ENCODE measurements at regions not wholly inside any gene's neighbourhood (a gene's known extent, or its start where the extent isn't known, plus 50 kb on each side); places are given as distances from the start of the nearest gene placed in this dataset.
"Not testable (repeated sequence)": the region's sequence is repeated elsewhere in the genome, so short reads cannot be mapped to it uniquely, and the experiment has no call there.

DNA sequence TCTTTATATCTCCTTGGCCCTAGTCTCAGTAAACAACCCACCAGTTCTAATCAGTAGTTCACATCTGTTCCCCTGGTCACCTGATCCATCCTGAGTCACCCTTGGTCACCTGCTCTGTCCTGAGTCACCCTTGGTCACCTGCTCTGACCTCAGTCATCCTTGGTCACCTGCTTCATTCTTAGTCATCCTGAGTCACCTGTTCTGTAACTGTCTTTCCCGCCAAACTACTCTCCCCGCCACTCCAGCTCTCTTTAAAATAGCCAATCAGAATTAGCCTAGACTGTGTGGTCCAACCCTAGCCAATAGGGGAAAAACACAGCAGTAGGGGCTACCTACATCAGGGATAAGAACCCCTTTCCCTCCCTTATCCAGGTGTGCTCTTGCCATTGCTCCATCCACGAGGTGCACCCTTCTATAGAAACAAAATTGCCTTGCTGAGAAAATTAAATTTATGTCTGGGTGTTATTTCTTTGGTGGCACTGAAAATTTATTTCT lies 245.4 kb upstream of the DIO3 start:
- no peaks in the 10 kb centered on the region for H3K4me1 Mint-ChIP-seq (ENCODE audit: low read depth in 2 of 2)
- peaks cover 14 to 15% of the 10 kb centered on the region in 2 donors for H3K9me3 Mint-ChIP-seq
- DNase-seq (no peak), ATAC-seq (replicated peaks) (no peak)
- peaks cover 45 to 54% of the 10 kb centered on the region in 2 donors for H3K27me3 Mint-ChIP-seq
- H3K36me3 Mint-ChIP-seq (ENCODE audit: insufficient read depth): no peaks in the 10 kb centered on the region
- H3K4me3 Mint-ChIP-seq: no peak overlapping the region
- H3K27ac Mint-ChIP-seq: no peak overlapping the region

DNA sequence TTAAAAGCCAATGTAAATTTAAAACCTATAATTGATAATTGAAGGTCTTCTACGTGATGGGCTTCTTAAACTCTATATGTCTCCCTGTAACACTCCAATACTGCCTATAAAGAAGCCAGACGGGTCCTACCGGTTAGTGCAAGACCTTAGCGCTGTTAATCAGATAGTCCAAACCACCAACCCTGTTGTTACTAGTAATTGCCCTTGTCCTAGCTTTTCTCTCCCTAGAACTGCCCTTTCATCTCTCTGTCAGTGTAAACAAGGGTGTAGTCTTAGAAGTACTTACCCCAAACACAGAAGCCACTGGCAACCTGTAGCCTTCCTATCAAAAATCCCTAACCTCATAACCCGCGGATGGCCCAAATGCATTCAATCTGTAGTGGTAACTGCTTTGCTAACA lies 243.0 kb upstream of the DIO3 start:
- Mint-ChIP-seq H3K27ac (no peak overlapping the region), H3K36me3 (ENCODE audit: insufficient read depth) (no peaks in the 10 kb centered on the region), H3K27me3 (peaks cover 36 to 50% of the 10 kb centered on the region in 2 donors), H3K9me3 (peaks cover 14 to 17% of the 10 kb centered on the region in 2 donors), H3K4me3 (no peak overlapping the region), H3K4me1 (ENCODE audit: low read depth in 2 of 2) (no peaks in the 10 kb centered on the region)
- DNase-seq (no peak), ATAC-seq (replicated peaks) (no peak)

DNA sequence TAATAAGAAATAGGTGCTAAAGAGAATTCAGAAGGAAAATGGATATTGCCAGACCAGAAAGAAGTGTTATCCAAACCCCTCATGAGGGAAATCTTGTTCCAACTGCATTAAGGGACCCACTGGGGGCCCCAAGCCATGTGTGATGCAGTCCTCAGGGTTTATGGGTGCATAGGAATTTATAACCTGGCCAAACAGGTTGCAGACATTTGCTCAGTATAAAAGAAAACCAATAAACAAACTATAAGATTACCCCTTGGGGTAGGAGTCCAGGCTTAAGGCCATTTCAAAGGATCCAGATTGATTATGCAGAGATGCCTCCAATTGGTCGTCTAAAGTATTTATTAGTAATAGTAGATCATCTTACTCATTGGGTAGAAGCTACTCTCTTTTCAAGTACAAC lies 240.9 kb upstream of the DIO3 start:
- no peak for DNase-seq
- no peak for ATAC-seq (replicated peaks)
- H3K36me3 Mint-ChIP-seq (ENCODE audit: insufficient read depth): no peaks in the 10 kb centered on the region
- peaks cover 27 to 38% of the 10 kb centered on the region in 2 donors for H3K27me3 Mint-ChIP-seq
- no peak overlapping the region for H3K4me3 Mint-ChIP-seq
- H3K9me3 Mint-ChIP-seq: peaks cover 14 to 24% of the 10 kb centered on the region in 2 donors
- no peaks in the 10 kb centered on the region for H3K4me1 Mint-ChIP-seq (ENCODE audit: low read depth in 2 of 2)
- no peak overlapping the region for H3K27ac Mint-ChIP-seq

DNA sequence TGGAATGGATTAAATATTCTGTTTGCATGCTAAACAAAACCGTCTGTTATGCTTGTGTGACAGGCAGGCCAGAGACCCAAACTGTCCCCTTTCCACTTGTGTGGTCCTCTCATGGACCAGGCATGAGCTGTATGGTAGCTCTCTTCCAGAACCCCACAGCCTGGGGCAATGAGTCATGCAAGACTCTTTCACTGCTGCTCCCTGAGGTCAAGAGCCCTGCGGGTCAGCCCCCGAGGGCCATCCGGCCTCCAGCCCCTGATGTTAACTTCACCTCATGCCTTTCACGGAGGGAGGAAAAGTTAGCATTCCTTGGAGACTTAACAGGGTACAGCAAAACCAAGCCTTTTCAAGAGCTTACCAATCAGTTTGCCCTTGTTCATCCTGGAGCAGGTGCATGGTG lies 239.1 kb upstream of the DIO3 start:
- Mint-ChIP-seq H3K4me1 (ENCODE audit: low read depth in 2 of 2) (no peaks in the 10 kb centered on the region), H3K9me3 (peaks cover 4 to 10% of the 10 kb centered on the region in 2 donors), H3K4me3 (no peak overlapping the region), H3K27me3 (peaks cover 27 to 28% of the 10 kb centered on the region in 2 donors), H3K27ac (no peak overlapping the region), H3K36me3 (ENCODE audit: insufficient read depth) (no peaks in the 10 kb centered on the region)
- DNase-seq (no peak), ATAC-seq (replicated peaks) (no peak)

DNA sequence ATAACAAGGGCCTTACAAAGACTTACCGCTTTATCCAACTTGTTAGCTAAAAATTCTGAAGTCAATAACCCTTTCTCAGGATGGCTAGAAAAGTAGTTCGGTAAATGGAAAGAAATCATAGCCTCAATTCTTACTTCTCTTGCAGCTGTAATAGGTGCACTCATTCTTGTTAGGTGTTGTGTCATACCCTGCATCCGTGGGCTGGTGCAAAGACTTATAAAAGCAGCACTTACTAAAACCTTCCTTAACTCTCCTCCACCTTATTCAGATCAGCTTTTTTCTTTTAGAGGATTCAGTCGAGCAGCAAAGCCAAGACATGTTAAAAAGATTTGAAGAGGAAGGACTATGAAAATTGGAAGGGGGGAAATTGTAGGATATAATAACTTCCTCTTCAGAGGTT lies 238.2 kb upstream of the DIO3 start:
- DNase-seq (no peak), ATAC-seq (replicated peaks) (no peak)
- H3K4me1 Mint-ChIP-seq (ENCODE audit: low read depth in 2 of 2): no peaks in the 10 kb centered on the region
- H3K4me3 Mint-ChIP-seq: no peak overlapping the region
- peaks cover 4 to 10% of the 10 kb centered on the region in 2 donors for H3K9me3 Mint-ChIP-seq
- H3K27ac Mint-ChIP-seq: no peak overlapping the region
- H3K27me3 Mint-ChIP-seq: peaks cover 22% of the 10 kb centered on the region in 2 donors
- no peaks in the 10 kb centered on the region for H3K36me3 Mint-ChIP-seq (ENCODE audit: insufficient read depth)

DNA sequence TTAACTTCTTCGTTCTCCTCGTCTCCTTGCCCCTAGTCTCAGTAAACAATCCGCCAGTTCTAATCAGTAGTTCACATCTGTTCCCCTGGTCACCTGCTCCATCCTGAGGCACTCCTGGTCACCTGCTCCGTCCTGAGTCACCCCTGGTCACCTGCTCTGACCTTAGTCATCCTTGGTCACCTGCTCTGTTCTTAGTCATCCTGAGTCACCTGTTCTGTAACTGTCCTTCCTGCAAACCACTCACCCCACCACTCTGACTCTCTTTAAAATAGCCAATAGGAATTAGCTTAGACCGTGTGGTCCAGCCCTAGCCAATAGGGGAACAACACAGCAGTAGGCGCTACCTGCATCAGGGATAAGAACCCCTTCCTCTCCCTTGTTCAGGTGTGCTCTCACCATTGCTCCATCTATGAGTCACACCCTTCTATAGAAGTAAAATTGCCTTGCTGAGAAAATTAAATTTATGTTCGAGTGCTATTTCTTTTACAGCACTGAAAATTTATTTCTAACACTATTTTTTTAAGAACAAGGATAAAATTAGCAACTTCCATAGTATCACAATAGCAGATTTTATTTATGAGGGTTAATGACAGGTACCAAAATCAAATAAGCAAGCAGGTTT lies 237.6 kb upstream of the DIO3 start:
- H3K27me3 Mint-ChIP-seq: peaks cover 22% of the 10 kb centered on the region in 2 donors

DNA sequence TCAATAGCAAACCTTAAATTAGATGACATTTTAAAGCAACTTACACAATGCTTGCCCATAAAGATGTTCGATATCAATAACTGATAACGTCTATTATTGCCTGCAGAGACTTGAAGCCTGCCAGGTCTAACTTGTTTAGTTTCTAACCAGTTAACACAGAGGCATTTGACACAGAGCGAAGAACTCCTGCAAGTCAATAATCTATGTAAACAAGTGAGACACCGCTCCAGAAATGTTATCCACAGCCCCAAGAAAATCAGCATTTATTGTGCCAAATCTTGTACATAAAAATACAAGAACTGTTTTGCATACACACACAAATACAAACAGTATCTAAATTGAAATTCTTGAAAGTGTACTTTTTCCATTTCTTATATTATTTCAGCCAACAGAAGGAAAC lies 236.0 kb upstream of the DIO3 start:
- Mint-ChIP-seq H3K4me3 (no peak overlapping the region), H3K36me3 (ENCODE audit: insufficient read depth) (no peaks in the 10 kb centered on the region), H3K4me1 (ENCODE audit: low read depth in 2 of 2) (no peaks in the 10 kb centered on the region), H3K27me3 (peaks cover 24 to 33% of the 10 kb centered on the region in 2 donors), H3K27ac (no peak overlapping the region), H3K9me3 (peaks cover 4 to 10% of the 10 kb centered on the region in 2 donors)
- ATAC-seq (replicated peaks) (no peak), DNase-seq (no peak)

More for the DNA sequence above, 237.6 kb upstream of the DIO3 start:
- ATAC-seq (replicated peaks); H3K4me1 Mint-ChIP-seq (ENCODE audit: low read depth in 2 of 2); H3K4me3 Mint-ChIP-seq; DNase-seq; H3K36me3 Mint-ChIP-seq (ENCODE audit: insufficient read depth); H3K27ac Mint-ChIP-seq: not testable (repeated sequence)
- peaks cover 4 to 10% of the 10 kb centered on the region in 2 donors for H3K9me3 Mint-ChIP-seq

DNA sequence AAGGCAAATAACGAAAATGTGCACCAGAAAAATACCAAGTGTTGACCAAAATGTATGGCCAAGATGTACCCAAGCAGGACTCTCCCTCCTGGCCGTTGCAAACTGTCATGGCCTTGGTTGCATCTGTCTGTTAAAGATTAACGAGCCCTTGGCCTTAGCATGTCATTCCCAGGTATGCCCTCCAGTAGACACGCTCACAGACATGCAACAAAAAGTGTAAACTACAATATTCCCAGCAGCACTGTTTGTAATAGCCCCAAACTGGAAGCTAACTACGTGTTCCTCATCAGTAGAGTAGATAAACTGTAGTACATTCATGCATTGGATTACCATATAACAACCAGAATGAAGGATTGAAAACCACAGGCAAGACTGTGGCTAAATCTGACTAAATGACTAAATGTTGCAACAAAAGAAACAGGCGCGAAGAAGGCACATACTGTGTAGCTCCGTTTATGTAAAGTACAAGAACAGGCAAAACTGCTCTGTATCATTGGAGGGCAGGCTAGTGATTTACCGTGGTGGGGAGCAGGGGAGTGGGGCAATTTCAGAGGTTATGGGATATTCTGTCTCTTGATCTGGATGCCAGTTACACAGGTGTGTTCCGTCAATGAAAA lies 232.8 kb upstream of the DIO3 start:
- no peaks in the 10 kb centered on the region for H3K4me1 Mint-ChIP-seq (ENCODE audit: low read depth in 2 of 2)
- no peak overlapping the region for H3K4me3 Mint-ChIP-seq
- DNase-seq (no peak), ATAC-seq (replicated peaks) (no peak)
- H3K27ac Mint-ChIP-seq: no peak overlapping the region
- no peaks in the 10 kb centered on the region for H3K36me3 Mint-ChIP-seq (ENCODE audit: insufficient read depth)
- peaks cover 2 to 6% of the 10 kb centered on the region in 2 donors for H3K9me3 Mint-ChIP-seq
- H3K27me3 Mint-ChIP-seq: peaks cover 25 to 58% of the 10 kb centered on the region in 2 donors

DNA sequence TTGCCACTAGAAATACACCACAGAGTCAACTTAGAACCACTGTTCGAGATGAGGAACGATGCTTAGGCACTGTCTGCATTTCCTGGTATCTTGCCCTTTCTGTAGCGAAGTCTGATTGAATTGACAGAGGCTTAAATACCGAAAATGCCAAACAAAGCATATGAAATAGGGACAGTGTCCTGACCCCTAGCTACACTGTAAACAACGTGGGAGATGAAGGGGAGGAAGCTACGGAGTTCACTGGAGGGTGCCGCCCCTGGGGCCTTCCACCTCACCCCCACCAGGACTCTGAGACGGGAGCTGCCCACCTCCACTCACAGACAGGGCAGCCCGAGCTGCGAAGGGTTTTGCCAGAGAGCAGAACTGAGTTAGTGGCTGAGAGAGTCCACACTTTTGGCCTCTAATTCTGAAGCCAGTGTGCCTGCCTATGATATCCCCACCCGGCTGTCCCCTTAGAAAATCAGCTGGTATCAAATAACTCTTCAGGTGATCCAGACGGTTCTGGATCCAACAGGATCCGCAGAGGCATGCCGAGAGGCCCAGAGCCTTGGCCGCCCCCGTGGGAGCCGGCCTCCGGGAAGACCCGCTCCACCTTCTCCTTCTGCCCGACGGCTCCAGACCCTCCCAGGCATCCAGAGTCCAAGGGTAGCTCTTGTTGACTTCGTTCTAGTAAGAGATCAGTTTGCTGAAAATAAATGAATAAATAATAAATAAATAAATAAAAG lies 230.7 kb upstream of the DIO3 start:
- DNase-seq (no peak), ATAC-seq (replicated peaks) (no peak)
- Mint-ChIP-seq H3K36me3 (ENCODE audit: insufficient read depth) (no peaks in the 10 kb centered on the region), H3K27ac (no peak overlapping the region), H3K4me3 (no peak overlapping the region), H3K27me3 (peaks cover 30 to 70% of the 10 kb centered on the region in 2 donors), H3K9me3 (no peaks in the 10 kb centered on the region), H3K4me1 (ENCODE audit: low read depth in 2 of 2) (no peaks in the 10 kb centered on the region)

DNA sequence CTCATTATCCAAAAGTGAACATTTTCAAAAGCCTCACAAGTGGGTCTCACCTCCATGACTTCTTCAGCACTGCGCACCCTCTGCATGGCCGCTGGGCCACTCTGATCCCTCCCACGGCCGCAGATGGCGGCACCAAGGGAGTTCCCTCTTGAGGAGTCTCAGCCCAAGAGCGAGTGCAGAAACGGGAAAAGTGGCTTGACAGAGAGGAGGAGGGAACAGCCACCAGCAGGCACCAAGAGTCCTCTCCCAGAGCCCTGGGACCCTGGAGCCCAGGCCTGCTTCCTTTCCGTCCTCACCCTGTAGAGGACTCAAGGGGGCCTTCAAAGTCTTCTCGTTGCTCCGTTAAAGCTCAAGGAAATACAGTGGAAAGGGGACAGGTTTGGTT lies 230.2 kb upstream of the DIO3 start:
- no peaks in the 10 kb centered on the region for H3K36me3 Mint-ChIP-seq (ENCODE audit: insufficient read depth)
- H3K27ac Mint-ChIP-seq: no peak overlapping the region
- peaks cover 32 to 73% of the 10 kb centered on the region in 2 donors for H3K27me3 Mint-ChIP-seq
- H3K4me1 Mint-ChIP-seq (ENCODE audit: low read depth in 2 of 2): no peaks in the 10 kb centered on the region
- no peaks in the 10 kb centered on the region for H3K9me3 Mint-ChIP-seq
- no peak overlapping the region for H3K4me3 Mint-ChIP-seq
- DNase-seq: no peak
- ATAC-seq (replicated peaks): no peak

DNA sequence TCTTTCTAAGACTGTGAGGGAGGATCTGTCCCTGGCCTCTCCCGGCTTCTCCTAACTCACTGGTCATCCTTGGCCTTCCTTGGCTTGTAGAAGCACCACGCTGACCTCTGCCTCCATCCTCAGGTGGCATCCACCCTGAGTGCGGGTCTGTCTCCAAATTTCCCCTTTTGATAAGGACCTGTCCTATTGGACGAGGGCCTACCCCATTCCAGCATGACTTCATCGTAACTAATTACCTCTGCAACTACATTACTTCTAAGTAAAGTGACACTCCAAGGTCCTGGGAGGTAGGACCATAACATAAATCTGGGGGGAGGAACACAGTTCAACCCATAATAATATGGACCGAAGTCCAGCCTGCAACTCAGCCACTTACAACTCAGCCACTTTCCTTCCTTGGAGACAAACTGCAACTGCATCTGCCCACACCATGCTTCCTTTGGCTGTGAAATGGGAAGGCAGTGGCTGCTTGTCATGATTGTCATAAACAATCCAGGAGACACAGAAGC lies 229.6 kb upstream of the DIO3 start:
- H3K9me3 Mint-ChIP-seq: no peaks in the 10 kb centered on the region
- H3K36me3 Mint-ChIP-seq (ENCODE audit: insufficient read depth): no peaks in the 10 kb centered on the region
- no peak for ATAC-seq (replicated peaks)
- no peaks in the 10 kb centered on the region for H3K4me1 Mint-ChIP-seq (ENCODE audit: low read depth in 2 of 2)
- no peak overlapping the region for H3K27ac Mint-ChIP-seq
- peaks cover 38 to 75% of the 10 kb centered on the region in 2 donors for H3K27me3 Mint-ChIP-seq
- no peak overlapping the region for H3K4me3 Mint-ChIP-seq
- DNase-seq: no peak

DNA sequence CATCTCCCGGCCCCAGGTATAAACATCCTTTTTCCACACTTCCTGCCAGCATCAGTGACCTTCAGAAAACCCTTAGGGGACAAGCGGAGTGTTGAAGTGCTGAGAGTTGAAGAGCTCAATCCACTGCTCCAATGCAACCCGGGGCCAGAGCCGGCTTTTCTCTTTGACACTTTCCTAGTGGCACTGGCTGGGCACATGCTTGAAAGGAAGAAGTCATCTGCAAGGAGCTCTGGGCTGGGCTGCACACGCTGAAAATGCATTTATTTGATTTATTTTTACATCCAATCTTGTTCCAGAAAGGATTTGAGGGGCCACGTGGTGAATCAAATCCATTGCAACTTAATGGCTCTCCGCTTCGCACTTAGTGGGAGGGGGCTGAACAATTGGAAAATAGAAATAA lies 229.0 kb upstream of the DIO3 start:
- H3K36me3 Mint-ChIP-seq (ENCODE audit: insufficient read depth): no peaks in the 10 kb centered on the region
- H3K4me3 Mint-ChIP-seq: no peak overlapping the region
- H3K9me3 Mint-ChIP-seq: no peaks in the 10 kb centered on the region
- peaks cover 38 to 75% of the 10 kb centered on the region in 2 donors for H3K27me3 Mint-ChIP-seq
- ATAC-seq (replicated peaks): no peak
- H3K4me1 Mint-ChIP-seq (ENCODE audit: low read depth in 2 of 2): no peaks in the 10 kb centered on the region
- H3K27ac Mint-ChIP-seq: no peak overlapping the region
- DNase-seq: no peak

DNA sequence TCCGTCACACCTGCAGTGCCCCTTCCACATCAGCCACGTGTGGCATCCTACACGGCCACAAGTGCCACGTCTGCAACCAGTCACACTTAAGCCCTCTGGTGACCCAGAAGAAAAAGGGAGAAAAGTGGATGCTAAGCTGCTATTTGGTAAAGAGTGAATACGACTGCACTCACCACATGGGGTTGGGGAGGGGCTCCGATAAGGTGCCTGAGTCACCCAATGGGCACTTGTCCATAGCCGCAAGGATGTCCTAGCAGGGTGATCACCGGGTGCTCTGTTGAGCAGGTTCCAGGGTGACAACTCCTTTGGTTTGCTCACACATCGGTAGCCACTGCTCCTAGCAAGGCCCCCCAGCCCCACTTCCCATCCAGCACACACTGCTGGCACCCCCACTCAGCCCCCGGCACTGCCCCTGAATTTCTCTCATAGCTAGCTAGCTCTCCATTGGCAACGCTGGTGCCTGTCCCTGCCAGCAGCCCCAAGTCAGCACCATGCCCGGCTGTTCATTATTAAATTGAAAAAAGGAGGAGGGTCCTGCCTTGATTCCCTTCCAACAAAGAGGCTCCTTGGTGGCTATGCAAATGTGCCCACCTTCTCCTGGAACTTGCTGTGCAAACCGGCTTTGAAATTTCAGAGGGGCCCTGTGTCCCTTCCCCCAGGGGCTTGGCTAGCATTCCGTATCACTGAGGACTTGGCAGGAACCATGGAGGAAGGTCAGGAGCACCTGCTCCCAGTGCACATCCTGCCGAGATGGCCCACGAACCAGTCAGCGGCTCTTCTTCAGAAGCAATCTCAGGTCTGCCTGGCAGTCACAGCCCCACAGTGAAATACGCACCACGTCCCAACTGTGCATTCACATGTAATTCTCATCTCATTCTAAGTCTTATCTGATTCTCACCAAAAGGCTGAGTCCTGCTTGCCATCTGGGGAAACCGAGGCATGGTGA lies 227.7 kb upstream of the DIO3 start:
- DNase-seq: no peak
- Mint-ChIP-seq H3K27ac (no peak overlapping the region), H3K27me3 (peaks cover 36 to 78% of the 10 kb centered on the region in 2 donors), H3K4me3 (no peak overlapping the region), H3K9me3 (no peaks in the 10 kb centered on the region), H3K36me3 (ENCODE audit: insufficient read depth) (no peaks in the 10 kb centered on the region), H3K4me1 (ENCODE audit: low read depth in 2 of 2) (no peaks in the 10 kb centered on the region)
- ATAC-seq (replicated peaks): no peak
